DND-41 (cell line): ENCODE measurements at regions not wholly inside any gene's neighbourhood (a gene's known extent, or its start where the extent isn't known, plus 50 kb on each side); places are given as distances from the start of the nearest gene placed in this dataset.

Experiments used
- CTCF ChIP-seq: IDR thresholded peaks from 2 replicates; pipeline ENCODE4 v1.5.1; 2012; ENCODE audit warnings: borderline replicate concordance, low read length, moderate library complexity, mild to moderate bottlenecking; ENCODE audit not compliant: poor library complexity, severe bottlenecking; ENCODE audit errors: extremely low read depth
- EZH2 ChIP-seq: IDR thresholded peaks from 3 replicates; pipeline ENCODE4 v1.6.1; 2012; ENCODE audit warnings: borderline replicate concordance, low read depth, mild to moderate bottlenecking, moderate library complexity, low read length, inconsistent platforms; ENCODE audit not compliant: severe bottlenecking

- TF ChIP-seq CTCF: no peak
- TF ChIP-seq EZH2: no peak
These were observed 415.9 kb downstream of the BCL11B start for GRCh38 chr14:98855926-98856715.
